Astrocyte (in vitro differentiated cells and primary cell): ENCODE measurements at regions not wholly inside any gene's neighbourhood (a gene's known extent, or its start where the extent isn't known, plus 50 kb on each side); places are given as distances from the start of the nearest gene placed in this dataset.
A peak's percentile ranks its signal among the peaks of the same experiment; 100 is the strongest.

Source experiments
- DNase-seq: peaks from one replicate; pipeline ENCODE4 v3.0.0-alpha.2; 2010; ENCODE audit warnings: low read depth
- FAIRE-seq: peaks from 2 replicates; lab custom pipeline; 2011; peaks lifted over from hg19 to GRCh38; lab: Jason Lieb, UNC
- H2AFZ ChIP-seq: 2 replicates; pipeline ENCODE4 v1.6.0; 2012; ENCODE audit warnings: low read depth, low read length, inconsistent platforms
- H3K27ac ChIP-seq: 2 replicates; pipeline ENCODE4 v1.5.1; 2011; ENCODE audit warnings: low read depth, low read length, inconsistent platforms
- H3K27me3 ChIP-seq: 2 replicates; pipeline ENCODE4 v1.6.0; 2011; ENCODE audit warnings: low read length, inconsistent platforms; ENCODE audit not compliant: insufficient read depth
- H3K36me3 ChIP-seq: 2 replicates; pipeline ENCODE4 v1.5.1; 2011; ENCODE audit warnings: low read length, inconsistent platforms; ENCODE audit not compliant: insufficient read depth
- H3K4me1 ChIP-seq: 2 replicates; pipeline ENCODE4 v1.5.1; 2011; ENCODE audit warnings: low read length, inconsistent platforms; ENCODE audit not compliant: insufficient read depth
- H3K4me2 ChIP-seq: 2 replicates; pipeline ENCODE4 v1.6.0; 2012; ENCODE audit warnings: low read length, inconsistent platforms
- H3K4me3 ChIP-seq: 2 replicates; pipeline ENCODE4 v1.5.1; 2011; ENCODE audit warnings: low read depth, mild to moderate bottlenecking, low read length, inconsistent platforms; ENCODE audit not compliant: insufficient read depth
- H3K79me2 ChIP-seq: 2 replicates; pipeline ENCODE4 v1.6.0; 2012; ENCODE audit warnings: mild to moderate bottlenecking, low read length, inconsistent platforms; ENCODE audit not compliant: insufficient read depth
- H3K9ac ChIP-seq: 2 replicates; pipeline ENCODE4 v1.6.0; 2012; ENCODE audit warnings: mild to moderate bottlenecking, low read length, inconsistent platforms
- H3K9me3 ChIP-seq: 2 replicates; pipeline ENCODE4 v1.5.1; 2012; ENCODE audit warnings: low read depth, mild to moderate bottlenecking, low read length, inconsistent platforms; ENCODE audit not compliant: insufficient read depth
- H4K20me1 ChIP-seq: 2 replicates; pipeline ENCODE4 v1.6.0; 2012; ENCODE audit warnings: low read length, inconsistent platforms; ENCODE audit not compliant: insufficient read depth
- H3K27ac Mint-ChIP-seq: one replicate; pipeline ENCODE4 v1.8.0; 2021; ENCODE audit warnings: mild to moderate bottlenecking, mixed read lengths; ENCODE audit not compliant: unreplicated experiment
- H3K27me3 Mint-ChIP-seq: one replicate; pipeline ENCODE4 v1.8.0; 2021; ENCODE audit warnings: low read depth, mixed read lengths; ENCODE audit not compliant: unreplicated experiment
- H3K36me3 Mint-ChIP-seq: one replicate; pipeline ENCODE4 v1.8.0; 2021; ENCODE audit warnings: low read depth, mixed read lengths; ENCODE audit not compliant: unreplicated experiment
- H3K4me1 Mint-ChIP-seq: one replicate; pipeline ENCODE4 v1.8.0; 2021; ENCODE audit warnings: low read depth, mixed read lengths; ENCODE audit not compliant: unreplicated experiment
- H3K4me3 Mint-ChIP-seq: one replicate; pipeline ENCODE4 v1.8.0; 2021; ENCODE audit warnings: mild to moderate bottlenecking, moderate library complexity, mixed read lengths; ENCODE audit not compliant: unreplicated experiment
- H3K9me3 Mint-ChIP-seq: one replicate; pipeline ENCODE4 v1.8.0; 2021; ENCODE audit warnings: mild to moderate bottlenecking, mixed read lengths; ENCODE audit not compliant: unreplicated experiment
- EZH2 ChIP-seq: IDR thresholded peaks from 2 replicates; pipeline ENCODE4 v1.6.1; 2012; ENCODE audit warnings: mild to moderate bottlenecking, low read length, inconsistent platforms; ENCODE audit not compliant: insufficient read depth
- TF ChIP-seq, protein P1 (sequence below): IDR thresholded peaks from 2 replicates; pipeline ENCODE4 v1.5.1; 2011; ENCODE audit warnings: low read depth, mild to moderate bottlenecking, inconsistent platforms, low read length, moderate library complexity; ENCODE audit not compliant: insufficient read depth

DNA sequence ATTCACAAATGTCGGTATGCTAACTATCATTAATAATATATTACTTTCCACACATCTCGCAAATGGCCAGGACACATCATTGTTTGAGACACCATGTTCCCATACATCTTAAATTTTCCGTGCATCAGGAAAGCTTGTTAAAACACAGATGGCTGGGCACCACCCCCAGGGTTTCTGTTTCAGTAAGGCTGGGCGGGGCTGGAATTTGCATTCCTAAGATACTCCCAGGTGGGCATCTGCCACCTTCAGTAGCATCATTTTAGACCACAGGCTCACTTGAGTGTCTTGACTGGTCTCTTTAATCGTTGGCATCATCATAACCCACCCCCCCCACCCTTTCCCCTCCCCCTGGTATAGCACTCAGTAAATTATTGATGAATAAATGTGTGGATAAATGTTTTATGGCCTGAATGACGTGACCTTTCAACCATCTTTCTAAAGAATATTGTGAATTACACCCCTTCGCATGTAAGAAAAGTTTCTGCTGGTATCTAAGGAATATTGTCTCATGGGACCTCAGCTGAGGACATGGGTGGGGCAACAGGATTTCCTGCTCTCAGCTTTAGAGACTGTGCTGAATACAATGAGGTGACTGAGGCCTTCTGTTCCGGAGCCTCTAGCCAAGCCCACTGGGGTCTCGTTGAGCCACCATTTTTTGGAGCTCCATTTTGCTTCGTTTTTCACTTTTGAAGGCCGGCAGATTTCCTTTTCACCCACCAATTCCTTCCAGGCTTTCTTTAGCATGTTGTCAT, 124.1 kb upstream of the NEDD9 start:
- no peak for DNase-seq
- Mint-ChIP-seq H3K36me3 (peaks cover 2% of the 10 kb centered on the region), H3K9me3 (peaks cover 11% of the 10 kb centered on the region), H3K4me3 (no peak overlapping the region), H3K4me1 (peaks cover 21% of the 10 kb centered on the region), H3K27me3 (no peaks in the 10 kb centered on the region), H3K27ac (no peak overlapping the region)
- Histone ChIP-seq H3K9me3 (no peaks in the 10 kb centered on the region), H4K20me1 (no peaks in the 10 kb centered on the region), H3K27me3 (no peaks in the 10 kb centered on the region), H2AFZ (no peak overlapping the region), H3K27ac (no peak overlapping the region), H3K36me3 (no peaks in the 10 kb centered on the region), H3K4me1 (peaks cover 11% of the 10 kb centered on the region), H3K79me2 (no peaks in the 10 kb centered on the region), H3K9ac (no peak overlapping the region), H3K4me3 (no peak overlapping the region), H3K4me2 (no peak overlapping the region)
- no peak for TF ChIP-seq EZH2
- TF ChIP-seq, protein P1, sequence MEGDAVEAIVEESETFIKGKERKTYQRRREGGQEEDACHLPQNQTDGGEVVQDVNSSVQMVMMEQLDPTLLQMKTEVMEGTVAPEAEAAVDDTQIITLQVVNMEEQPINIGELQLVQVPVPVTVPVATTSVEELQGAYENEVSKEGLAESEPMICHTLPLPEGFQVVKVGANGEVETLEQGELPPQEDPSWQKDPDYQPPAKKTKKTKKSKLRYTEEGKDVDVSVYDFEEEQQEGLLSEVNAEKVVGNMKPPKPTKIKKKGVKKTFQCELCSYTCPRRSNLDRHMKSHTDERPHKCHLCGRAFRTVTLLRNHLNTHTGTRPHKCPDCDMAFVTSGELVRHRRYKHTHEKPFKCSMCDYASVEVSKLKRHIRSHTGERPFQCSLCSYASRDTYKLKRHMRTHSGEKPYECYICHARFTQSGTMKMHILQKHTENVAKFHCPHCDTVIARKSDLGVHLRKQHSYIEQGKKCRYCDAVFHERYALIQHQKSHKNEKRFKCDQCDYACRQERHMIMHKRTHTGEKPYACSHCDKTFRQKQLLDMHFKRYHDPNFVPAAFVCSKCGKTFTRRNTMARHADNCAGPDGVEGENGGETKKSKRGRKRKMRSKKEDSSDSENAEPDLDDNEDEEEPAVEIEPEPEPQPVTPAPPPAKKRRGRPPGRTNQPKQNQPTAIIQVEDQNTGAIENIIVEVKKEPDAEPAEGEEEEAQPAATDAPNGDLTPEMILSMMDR, result no peak
- no peak for FAIRE-seq

DNA sequence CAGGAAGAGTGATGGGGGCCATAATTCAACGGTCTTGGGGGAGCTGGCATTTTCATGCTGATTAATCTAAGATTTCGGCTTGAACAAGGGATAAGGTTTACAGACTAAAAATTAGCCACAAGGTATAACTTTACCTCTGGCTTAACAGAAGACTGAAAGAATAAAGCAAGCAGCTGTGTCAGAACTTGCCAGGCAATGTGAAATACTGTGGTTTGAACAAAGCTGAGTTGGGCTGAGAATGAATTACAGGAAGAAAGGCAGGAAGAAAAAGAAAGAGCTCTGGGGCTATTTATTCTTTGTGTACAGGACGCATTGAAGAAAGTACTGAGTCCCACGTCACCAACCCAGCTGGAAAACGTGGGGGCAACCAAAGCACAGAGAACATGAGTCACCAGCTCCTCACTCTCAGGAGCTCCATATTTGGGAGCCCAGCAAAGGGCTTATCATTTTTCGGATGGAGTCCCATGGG, 121.5 kb upstream of the NEDD9 start:
- Histone ChIP-seq H3K27me3 (no peaks in the 10 kb centered on the region), H3K79me2 (no peaks in the 10 kb centered on the region), H3K4me3 (no peak overlapping the region), H3K36me3 (no peaks in the 10 kb centered on the region), H3K9me3 (no peaks in the 10 kb centered on the region), H3K4me1 (peaks cover 11% of the 10 kb centered on the region), H3K4me2 (peak overlapping the region; percentile 60), H3K27ac (peak overlapping the region; percentile 73), H4K20me1 (no peaks in the 10 kb centered on the region), H3K9ac (peak overlapping the region; percentile 67), H2AFZ (peak overlapping the region; percentile 75)
- Mint-ChIP-seq H3K36me3 (no peaks in the 10 kb centered on the region), H3K4me1 (peaks cover 19% of the 10 kb centered on the region), H3K27ac (peak overlapping the region; percentile 36), H3K4me3 (no peak overlapping the region), H3K9me3 (peaks cover 9% of the 10 kb centered on the region), H3K27me3 (no peaks in the 10 kb centered on the region)
- TF ChIP-seq EZH2, result no peak
- TF ChIP-seq, protein P1, result no peak
- FAIRE-seq (no peak), DNase-seq (peak; percentile 83)

DNA sequence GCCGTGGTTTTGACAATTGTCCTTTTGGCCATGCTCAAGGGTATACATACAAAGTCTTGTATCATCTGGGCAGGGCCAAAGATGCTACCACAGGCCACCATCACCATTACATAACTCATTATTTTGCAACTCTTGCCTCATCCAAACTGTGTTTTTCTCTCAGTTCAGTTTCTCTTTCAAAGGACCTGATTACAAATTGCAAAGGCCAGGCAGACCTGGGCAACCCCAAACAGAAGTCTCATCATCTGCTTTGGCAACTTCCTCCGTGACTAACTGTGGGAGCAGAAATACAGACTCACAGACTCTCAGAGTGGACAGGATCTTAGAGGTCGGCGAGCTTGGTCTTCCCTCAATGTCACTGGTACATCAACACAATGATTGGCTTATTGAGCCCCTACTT, 117.8 kb upstream of the NEDD9 start:
- Histone ChIP-seq H3K27me3 (no peaks in the 10 kb centered on the region), H3K27ac (no peak overlapping the region), H3K79me2 (no peaks in the 10 kb centered on the region), H3K4me1 (peaks cover 11% of the 10 kb centered on the region), H3K4me3 (no peak overlapping the region), H4K20me1 (no peaks in the 10 kb centered on the region), H3K36me3 (no peaks in the 10 kb centered on the region), H2AFZ (no peak overlapping the region), H3K9ac (no peak overlapping the region), H3K4me2 (no peak overlapping the region), H3K9me3 (no peaks in the 10 kb centered on the region)
- no peak for TF ChIP-seq EZH2
- TF ChIP-seq, protein P1, result no peak
- FAIRE-seq (no peak), DNase-seq (no peak)
- Mint-ChIP-seq H3K4me1 (peaks cover 10% of the 10 kb centered on the region), H3K27me3 (peaks cover 4% of the 10 kb centered on the region), H3K27ac (no peak overlapping the region), H3K4me3 (no peak overlapping the region), H3K9me3 (peaks cover 7% of the 10 kb centered on the region), H3K36me3 (no peaks in the 10 kb centered on the region)
